ENCODE measurements at regions not wholly inside any gene's neighbourhood (a gene's known extent, or its start where the extent isn't known, plus 50 kb on each side); places are given as distances from the start of the nearest gene placed in this dataset.

DNA sequence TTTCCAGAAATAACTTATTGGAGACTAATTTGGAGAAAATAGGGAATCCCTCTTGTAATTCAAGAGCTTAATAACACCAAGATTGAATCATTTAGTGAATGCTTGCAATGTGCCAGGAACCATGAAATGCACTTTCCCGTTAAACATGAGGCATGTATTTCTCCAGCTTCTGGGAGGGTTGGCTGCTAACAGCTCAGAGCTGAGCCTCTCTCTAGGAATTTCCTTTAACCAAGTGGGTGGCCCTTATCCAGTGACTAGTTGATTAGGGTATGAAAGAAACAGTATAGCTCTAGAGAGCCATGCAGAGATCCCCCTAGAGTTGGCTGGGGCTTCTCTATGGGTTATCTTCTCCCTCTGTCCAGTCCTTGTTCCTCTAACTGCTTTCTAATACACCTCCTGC lies 356.4 kb upstream of the GOT2 start:
- TF ChIP-seq, protein P1, sequence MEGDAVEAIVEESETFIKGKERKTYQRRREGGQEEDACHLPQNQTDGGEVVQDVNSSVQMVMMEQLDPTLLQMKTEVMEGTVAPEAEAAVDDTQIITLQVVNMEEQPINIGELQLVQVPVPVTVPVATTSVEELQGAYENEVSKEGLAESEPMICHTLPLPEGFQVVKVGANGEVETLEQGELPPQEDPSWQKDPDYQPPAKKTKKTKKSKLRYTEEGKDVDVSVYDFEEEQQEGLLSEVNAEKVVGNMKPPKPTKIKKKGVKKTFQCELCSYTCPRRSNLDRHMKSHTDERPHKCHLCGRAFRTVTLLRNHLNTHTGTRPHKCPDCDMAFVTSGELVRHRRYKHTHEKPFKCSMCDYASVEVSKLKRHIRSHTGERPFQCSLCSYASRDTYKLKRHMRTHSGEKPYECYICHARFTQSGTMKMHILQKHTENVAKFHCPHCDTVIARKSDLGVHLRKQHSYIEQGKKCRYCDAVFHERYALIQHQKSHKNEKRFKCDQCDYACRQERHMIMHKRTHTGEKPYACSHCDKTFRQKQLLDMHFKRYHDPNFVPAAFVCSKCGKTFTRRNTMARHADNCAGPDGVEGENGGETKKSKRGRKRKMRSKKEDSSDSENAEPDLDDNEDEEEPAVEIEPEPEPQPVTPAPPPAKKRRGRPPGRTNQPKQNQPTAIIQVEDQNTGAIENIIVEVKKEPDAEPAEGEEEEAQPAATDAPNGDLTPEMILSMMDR (IDR thresholded peaks at IDR 0.05) = no peak
- TF ChIP-seq EP300 (IDR thresholded peaks at IDR 0.05; ENCODE audit: low read depth) (no peak), POLR2A (IDR thresholded peaks at IDR 0.05) (no peak), POLR2AphosphoS5 (IDR thresholded peaks at IDR 0.05) (no peak)
